ENCODE measurements at regions not wholly inside any gene's neighbourhood (a gene's known extent, or its start where the extent isn't known, plus 50 kb on each side); places are given as distances from the start of the nearest gene placed in this dataset.

DNA sequence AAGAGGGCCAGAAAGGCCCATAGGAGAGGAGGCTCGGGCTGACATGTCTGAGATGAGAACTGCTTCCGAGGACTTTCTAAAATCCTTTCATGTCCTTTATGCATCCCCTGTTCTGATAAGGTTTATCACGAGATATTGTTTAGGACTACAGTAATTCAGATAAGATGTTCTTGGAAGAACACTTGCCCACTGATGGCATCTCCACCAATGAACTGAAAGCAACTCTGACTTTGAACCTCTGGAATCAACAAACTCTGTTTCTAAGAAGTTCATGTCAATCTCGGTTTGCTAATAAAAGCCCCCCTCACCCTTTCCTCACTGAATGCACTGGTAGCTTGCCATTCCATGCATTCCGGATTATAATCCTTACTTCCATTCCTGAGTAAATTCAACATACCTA is 90.9 kb downstream of the FGF9 start:
- ChIA-PET POLR2A (no interaction called here), CTCF (no interaction called here)
- no peak for TF ChIP-seq POLR2AphosphoS5 (IDR thresholded peaks at IDR 0.05; ENCODE audit: insufficient read depth, low read depth, low read length)
- no peak for TF ChIP-seq POLR2A (IDR thresholded peaks at IDR 0.05; ENCODE audit: low read depth, low read length)
- TF ChIP-seq FOS (IDR thresholded peaks at IDR 0.05; ENCODE audit: borderline replicate concordance, insufficient read depth, low read length), result no peak
- TF ChIP-seq MYC (IDR thresholded peaks at IDR 0.05; ENCODE audit: low read depth, low read length), result no peak
- TF ChIP-seq, protein P1, sequence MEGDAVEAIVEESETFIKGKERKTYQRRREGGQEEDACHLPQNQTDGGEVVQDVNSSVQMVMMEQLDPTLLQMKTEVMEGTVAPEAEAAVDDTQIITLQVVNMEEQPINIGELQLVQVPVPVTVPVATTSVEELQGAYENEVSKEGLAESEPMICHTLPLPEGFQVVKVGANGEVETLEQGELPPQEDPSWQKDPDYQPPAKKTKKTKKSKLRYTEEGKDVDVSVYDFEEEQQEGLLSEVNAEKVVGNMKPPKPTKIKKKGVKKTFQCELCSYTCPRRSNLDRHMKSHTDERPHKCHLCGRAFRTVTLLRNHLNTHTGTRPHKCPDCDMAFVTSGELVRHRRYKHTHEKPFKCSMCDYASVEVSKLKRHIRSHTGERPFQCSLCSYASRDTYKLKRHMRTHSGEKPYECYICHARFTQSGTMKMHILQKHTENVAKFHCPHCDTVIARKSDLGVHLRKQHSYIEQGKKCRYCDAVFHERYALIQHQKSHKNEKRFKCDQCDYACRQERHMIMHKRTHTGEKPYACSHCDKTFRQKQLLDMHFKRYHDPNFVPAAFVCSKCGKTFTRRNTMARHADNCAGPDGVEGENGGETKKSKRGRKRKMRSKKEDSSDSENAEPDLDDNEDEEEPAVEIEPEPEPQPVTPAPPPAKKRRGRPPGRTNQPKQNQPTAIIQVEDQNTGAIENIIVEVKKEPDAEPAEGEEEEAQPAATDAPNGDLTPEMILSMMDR (IDR thresholded peaks at IDR 0.05; ENCODE audit: extremely low read depth in 1 of 2, insufficient read depth in 1 of 2, low read depth in 1 of 2, low read length in 2 of 2), result no peak
- TF ChIP-seq, protein P2, sequence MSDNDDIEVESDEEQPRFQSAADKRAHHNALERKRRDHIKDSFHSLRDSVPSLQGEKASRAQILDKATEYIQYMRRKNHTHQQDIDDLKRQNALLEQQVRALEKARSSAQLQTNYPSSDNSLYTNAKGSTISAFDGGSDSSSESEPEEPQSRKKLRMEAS (IDR thresholded peaks at IDR 0.05; ENCODE audit: insufficient read depth, insufficient read length), result no peak
- TF ChIP-seq EZH2 (IDR thresholded peaks at IDR 0.05; ENCODE audit: borderline replicate concordance, low read depth, low read length, severe bottlenecking), result no peak
- no peak for TF ChIP-seq JUN (IDR thresholded peaks at IDR 0.05; ENCODE audit: borderline replicate concordance, insufficient read depth, insufficient read length, low read depth)
- no peak for TF ChIP-seq GATA2 (IDR thresholded peaks at IDR 0.05; ENCODE audit: insufficient read depth, insufficient read length, low read depth, low read length)
- no peak overlapping the region for H3K27ac ChIP-seq (ENCODE audit: insufficient read depth, low read depth, low read length)
- no peak overlapping the region for H3K4me3 ChIP-seq (replicated peaks in 1 of 3; ENCODE audit: insufficient read depth in 1 of 3, low read depth in 1 of 3, low read length in 3 of 3)
- no peak overlapping the region for H3K4me2 ChIP-seq (ENCODE audit: insufficient read depth, low read length)
- H4K20me1 ChIP-seq (replicated peaks; ENCODE audit: control insufficient read depth, extremely low read depth, insufficient read depth, low read length), result no peaks in the 10 kb centered on the region
- intact Hi-C loops (cut with micrococcal nuclease), result no loop called here
- H3K4me1 ChIP-seq (ENCODE audit: control insufficient read depth, extremely low read depth, insufficient read depth, low read length), result no peaks in the 10 kb centered on the region
- H3K9me1 ChIP-seq (replicated peaks; ENCODE audit: control insufficient read depth, extremely low read depth, insufficient read depth, low read length), result no peaks in the 10 kb centered on the region
- DNase-seq (ENCODE audit: low read depth, low spot score) (no peak), FAIRE-seq (no peak)
- H3K36me3 ChIP-seq (ENCODE audit: control insufficient read depth in 2 of 2, extremely low read depth in 1 of 2, insufficient read depth in 2 of 2, low read length in 2 of 2), result no peaks in the 10 kb centered on the region
- BruUV-seq (replicated peaks), result no TSS peak
- no peak overlapping the region for H2AFZ ChIP-seq (ENCODE audit: low read depth, low read length)
- H3K9me3 ChIP-seq (replicated peaks; ENCODE audit: control insufficient read depth, insufficient read depth, low read length), result peaks cover 8% of the 10 kb centered on the region
- dilution Hi-C loops (cut with MboI; ENCODE audit: extremely low pct_ligation_motif_present, low sequenced_read_pairs), result no loop called here
- no peak overlapping the region for H3K9ac ChIP-seq (replicated peaks; ENCODE audit: extremely low read depth, insufficient read depth, low read length)
- H3K79me2 ChIP-seq (ENCODE audit: control insufficient read depth, insufficient read depth, low read length), result no peaks in the 10 kb centered on the region
- no peaks in the 10 kb centered on the region for H3K27me3 ChIP-seq (ENCODE audit: control insufficient read depth in 2 of 2, insufficient read depth in 2 of 2, low read length in 2 of 2)

Data from endothelial cell of umbilical vein (primary cell).